OCI-LY7 (cell line): ENCODE measurements at regions not wholly inside any gene's neighbourhood (a gene's known extent, or its start where the extent isn't known, plus 50 kb on each side); places are given as distances from the start of the nearest gene placed in this dataset.
"Not testable (repeated sequence)": the region's sequence is repeated elsewhere in the genome, so short reads cannot be mapped to it uniquely, and the experiment has no call there.

Source experiments
- BruUV-seq: library from RNA; stranded (reverse); fragments of 400-500 nt; replicated peaks from 2 replicates; lab custom pipeline; 2021; lab: Mats Ljungman, UMichigan
- CTCF ChIA-PET: fragments of 300-600 bp; sonication (Branson Sonifier 250); formaldehyde crosslinking; loops from one replicate; lab custom pipeline; 2022; ENCODE audit warnings: antibody characterized with exemption; ENCODE audit not compliant: unreplicated experiment; lab: Charles Lee
- POLR2A ChIA-PET: fragments of 300-600 bp; sonication (Branson Sonifier 250); formaldehyde crosslinking; loops from one replicate; lab custom pipeline; 2022; ENCODE audit warnings: antibody characterized with exemption; lab: Charles Lee
- DNase-seq: peaks from one replicate; pipeline ENCODE4 v3.0.0-alpha.2; 2015; ENCODE audit warnings: low spot score
- H2AFZ ChIP-seq: fragments of 200-600 bp; sonication (generic), shearing (Covaris generic); 2 replicates; pipeline ENCODE4 v1.6.1; 2014; ENCODE audit warnings: mild to moderate bottlenecking, antibody characterized with exemption, low read length, moderate library complexity
- H3K27ac ChIP-seq: fragments of 200-600 bp; sonication (generic); 2 replicates; pipeline ENCODE4 v1.5.1; 2014; ENCODE audit warnings: mixed run types, low read depth, mild to moderate bottlenecking, moderate library complexity, low read length, inconsistent platforms; ENCODE audit not compliant: poor library complexity, severe bottlenecking
- H3K36me3 ChIP-seq: fragments of 200-600 bp; sonication (generic); 2 replicates; pipeline ENCODE4 v1.6.1; 2014; ENCODE audit warnings: mild to moderate bottlenecking, antibody characterized with exemption, low read length, moderate library complexity, mixed read lengths; ENCODE audit not compliant: insufficient read depth
- H3K4me1 ChIP-seq: fragments of 200-600 bp; sonication (generic); 2 replicates; pipeline ENCODE4 v1.5.1; 2014; ENCODE audit warnings: mild to moderate bottlenecking, low read length; ENCODE audit not compliant: insufficient read depth, poor library complexity, severe bottlenecking
- H3K4me2 ChIP-seq: fragments of 200-600 bp; sonication (generic); 2 replicates; pipeline ENCODE4 v1.6.1; 2014; ENCODE audit warnings: mild to moderate bottlenecking, low read length
- H3K4me3 ChIP-seq: fragments of 200-600 bp; sonication (generic); 2 replicates; pipeline ENCODE4 v1.5.1; 2014; ENCODE audit warnings: mild to moderate bottlenecking, low read depth, low read length; ENCODE audit not compliant: poor library complexity, severe bottlenecking
- H3K79me2 ChIP-seq: fragments of 200-600 bp; sonication (generic); 2 replicates; pipeline ENCODE4 v1.6.1; 2016; ENCODE audit warnings: low read depth, mild to moderate bottlenecking, low read length, moderate library complexity, mixed read lengths; ENCODE audit not compliant: insufficient read depth
- H3K9me2 ChIP-seq: fragments of 200-600 bp; sonication (generic); 2 replicates; pipeline ENCODE4 v1.6.1; 2016; ENCODE audit warnings: mild to moderate bottlenecking, low read length, mixed read lengths; ENCODE audit not compliant: insufficient read depth
- H3K9me3 ChIP-seq: fragments of 200-600 bp; sonication (generic); 2 replicates; pipeline ENCODE4 v1.6.1; 2014; ENCODE audit warnings: mild to moderate bottlenecking, mixed run types, low read length, mixed read lengths
- H4K20me1 ChIP-seq: fragments of 200-600 bp; sonication (generic); 2 replicates; pipeline ENCODE4 v1.6.1; 2014; ENCODE audit warnings: mild to moderate bottlenecking, antibody characterized with exemption, low read length, moderate library complexity, mixed read lengths; ENCODE audit not compliant: insufficient read depth
- EZH2phosphoT487 ChIP-seq: fragments of 200-600 bp; sonication (generic); IDR thresholded peaks from 2 replicates; pipeline ENCODE4 v1.6.1; 2018; ENCODE audit warnings: low read depth, borderline replicate concordance, mild to moderate bottlenecking, mixed run types, antibody characterized with exemption, low read length, moderate library complexity, mixed read lengths
- intact Hi-C: fragments of 100-400 bp; cut with micrococcal nuclease; formaldehyde crosslinking; loops from one replicate; pipeline ENCODE4 v1.10.0; 2022; ENCODE audit not compliant: unreplicated experiment
- TF ChIP-seq, protein P1 (sequence below): fragments of 200-600 bp; sonication (generic); conservative IDR thresholded peaks from 2 replicates; pipeline ENCODE4 v1.5.1; 2014; ENCODE audit warnings: mild to moderate bottlenecking, antibody characterized with exemption, low read length, moderate library complexity, mixed read lengths

DNA sequence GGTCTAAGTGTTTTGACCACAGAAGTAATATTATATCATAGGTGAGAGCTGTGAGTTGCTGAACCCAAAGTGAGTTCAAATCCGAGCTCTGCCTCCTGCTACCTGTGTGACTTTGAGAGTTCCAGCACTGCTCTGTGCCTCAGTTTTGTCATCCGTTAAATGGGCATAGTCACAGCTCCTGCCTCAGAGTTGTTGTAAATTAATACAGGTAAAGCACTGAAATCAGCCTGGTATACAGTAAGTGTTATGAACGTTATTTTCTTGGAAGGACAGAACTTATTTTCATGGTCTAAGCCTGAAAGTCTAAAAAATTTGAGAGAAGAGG is 65.4 kb upstream of the ZNF195 start:
- H3K36me3 ChIP-seq, POLR2A ChIA-PET, H3K4me3 ChIP-seq, H3K27ac ChIP-seq, CTCF ChIA-PET, H4K20me1 ChIP-seq, BruUV-seq, H2AFZ ChIP-seq, DNase-seq, intact Hi-C loops, H3K79me2 ChIP-seq, H3K4me1 ChIP-seq, H3K9me3 ChIP-seq, H3K4me2 ChIP-seq, H3K9me2 ChIP-seq: not testable (repeated sequence)

DNA sequence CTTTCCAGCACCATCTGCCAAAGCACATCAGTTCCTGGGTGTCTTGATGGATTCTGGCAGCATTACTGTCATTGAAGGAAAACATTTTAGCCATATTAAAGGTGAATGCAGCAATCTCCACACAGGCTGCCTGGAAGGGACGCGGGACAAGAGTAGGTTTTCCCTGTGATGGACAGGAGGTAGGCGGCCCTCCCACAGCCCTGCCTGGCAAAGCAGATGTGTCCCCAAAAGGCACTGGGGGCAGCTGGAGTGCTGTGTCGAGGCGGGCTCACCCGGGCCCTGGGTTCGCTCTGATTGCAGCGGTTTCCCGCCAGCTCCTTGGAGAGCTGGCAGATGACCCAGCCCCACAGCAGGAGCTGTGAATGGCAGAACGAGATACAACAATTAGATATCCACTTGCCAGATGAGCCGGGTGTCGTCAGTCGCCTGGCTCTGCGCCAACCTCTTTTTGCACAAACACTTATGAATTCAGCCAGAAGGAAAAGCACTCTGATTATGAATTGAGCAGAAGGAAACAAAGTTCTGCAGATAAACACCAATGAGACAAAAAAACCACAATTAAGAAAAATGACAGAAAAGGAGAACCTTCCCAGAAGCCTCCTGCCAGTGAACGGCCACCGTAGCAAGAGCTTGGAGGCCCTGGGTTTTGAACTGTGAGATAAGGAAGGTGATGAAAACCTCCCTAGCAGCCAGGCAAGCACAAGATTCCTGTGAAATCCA is 64.9 kb upstream of the ZNF195 start:
- BruUV-seq, H3K79me2 ChIP-seq, H3K9me3 ChIP-seq, CTCF ChIA-PET, H3K4me3 ChIP-seq, H3K27ac ChIP-seq, POLR2A ChIA-PET, H3K4me1 ChIP-seq, H4K20me1 ChIP-seq, H3K9me2 ChIP-seq, DNase-seq, intact Hi-C loops, H2AFZ ChIP-seq, H3K4me2 ChIP-seq, H3K36me3 ChIP-seq: not testable (repeated sequence)

DNA sequence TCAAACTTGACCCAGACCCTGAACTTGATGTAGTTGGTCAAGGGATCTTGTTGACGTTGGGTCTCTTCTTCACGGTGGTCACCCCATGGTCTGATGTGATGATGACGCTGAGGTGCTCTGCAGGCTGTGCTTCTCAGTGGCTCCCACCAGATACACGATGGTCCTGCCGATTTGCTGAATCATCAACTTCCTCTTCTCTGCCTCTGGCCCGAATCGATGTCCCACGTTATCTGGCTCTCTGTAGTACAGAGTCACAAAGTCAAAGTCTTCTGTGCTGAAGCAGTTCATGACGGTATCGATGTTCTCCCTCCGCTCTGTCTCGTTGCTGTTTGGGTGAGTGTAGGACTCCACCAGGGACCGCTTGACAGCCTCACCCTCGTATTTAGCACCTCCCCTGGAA is 58.5 kb upstream of the ZNF195 start:
- H3K9me2 ChIP-seq, CTCF ChIA-PET, H3K4me1 ChIP-seq, H3K9me3 ChIP-seq, H4K20me1 ChIP-seq, POLR2A ChIA-PET, BruUV-seq, H3K36me3 ChIP-seq, H3K27ac ChIP-seq, intact Hi-C loops, DNase-seq, H3K79me2 ChIP-seq, H3K4me2 ChIP-seq, H2AFZ ChIP-seq, H3K4me3 ChIP-seq: not testable (repeated sequence)

DNA sequence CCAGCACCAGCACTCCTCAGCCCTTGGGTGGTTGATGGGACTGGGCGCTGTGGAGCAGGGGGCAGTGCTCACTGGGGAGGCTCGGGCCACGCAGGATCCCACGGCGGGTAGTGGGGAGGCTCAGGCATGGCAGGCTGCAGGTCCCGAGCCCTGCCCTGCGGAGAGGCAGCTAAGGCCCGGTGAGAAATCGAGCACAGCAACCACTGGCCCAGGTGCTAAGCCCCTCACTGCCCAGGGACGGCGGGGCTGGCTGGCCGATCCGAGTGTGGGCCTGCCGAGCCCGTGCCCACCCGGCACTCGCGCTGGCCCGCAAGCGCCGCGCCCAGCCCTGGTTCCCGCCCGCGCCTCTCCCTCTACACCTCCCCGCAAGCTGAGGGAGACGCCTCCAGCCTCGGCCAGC is 56.0 kb upstream of the ZNF195 start:
- Histone ChIP-seq H3K9me3 (no peaks in the 10 kb centered on the region), H3K36me3 (no peaks in the 10 kb centered on the region), H3K4me1 (no peaks in the 10 kb centered on the region), H2AFZ (no peak overlapping the region), H4K20me1 (no peaks in the 10 kb centered on the region), H3K9me2 (no peaks in the 10 kb centered on the region), H3K79me2 (no peaks in the 10 kb centered on the region), H3K27ac (no peak overlapping the region), H3K4me2 (no peak overlapping the region), H3K4me3 (no peak overlapping the region)
- DNase-seq = no peak
- TF ChIP-seq EZH2phosphoT487 = no peak
- TF ChIP-seq, protein P1, sequence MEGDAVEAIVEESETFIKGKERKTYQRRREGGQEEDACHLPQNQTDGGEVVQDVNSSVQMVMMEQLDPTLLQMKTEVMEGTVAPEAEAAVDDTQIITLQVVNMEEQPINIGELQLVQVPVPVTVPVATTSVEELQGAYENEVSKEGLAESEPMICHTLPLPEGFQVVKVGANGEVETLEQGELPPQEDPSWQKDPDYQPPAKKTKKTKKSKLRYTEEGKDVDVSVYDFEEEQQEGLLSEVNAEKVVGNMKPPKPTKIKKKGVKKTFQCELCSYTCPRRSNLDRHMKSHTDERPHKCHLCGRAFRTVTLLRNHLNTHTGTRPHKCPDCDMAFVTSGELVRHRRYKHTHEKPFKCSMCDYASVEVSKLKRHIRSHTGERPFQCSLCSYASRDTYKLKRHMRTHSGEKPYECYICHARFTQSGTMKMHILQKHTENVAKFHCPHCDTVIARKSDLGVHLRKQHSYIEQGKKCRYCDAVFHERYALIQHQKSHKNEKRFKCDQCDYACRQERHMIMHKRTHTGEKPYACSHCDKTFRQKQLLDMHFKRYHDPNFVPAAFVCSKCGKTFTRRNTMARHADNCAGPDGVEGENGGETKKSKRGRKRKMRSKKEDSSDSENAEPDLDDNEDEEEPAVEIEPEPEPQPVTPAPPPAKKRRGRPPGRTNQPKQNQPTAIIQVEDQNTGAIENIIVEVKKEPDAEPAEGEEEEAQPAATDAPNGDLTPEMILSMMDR = no peak
- POLR2A ChIA-PET = no interaction called here
- intact Hi-C loops = no loop called here
- BruUV-seq = no TSS peak
- CTCF ChIA-PET = no interaction called here

DNA sequence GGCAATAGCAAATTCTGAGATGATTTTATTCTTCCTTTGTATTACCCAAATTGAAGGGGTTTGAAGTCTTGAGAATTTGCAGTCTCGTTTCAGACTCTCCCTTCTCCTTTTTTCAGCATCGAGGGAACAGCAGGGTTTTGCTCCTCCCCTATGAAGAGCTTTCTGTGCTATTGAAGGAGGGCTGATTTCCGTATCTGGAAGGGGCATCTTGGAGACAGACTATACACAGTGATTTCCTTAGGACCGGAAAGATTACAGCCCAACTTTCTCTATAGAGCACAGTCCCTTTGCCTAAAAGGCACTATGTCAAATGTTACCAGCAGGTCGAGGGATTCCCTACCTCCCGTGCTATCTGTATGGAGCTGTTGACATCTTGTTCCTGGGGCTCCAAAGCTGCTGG is 50.2 kb upstream of the ZNF195 start:
- POLR2A ChIA-PET, H3K4me2 ChIP-seq, BruUV-seq: not testable (repeated sequence)

More for the DNA sequence above, 50.2 kb upstream of the ZNF195 start:
- H2AFZ ChIP-seq, H4K20me1 ChIP-seq, intact Hi-C loops, H3K79me2 ChIP-seq, CTCF ChIA-PET, DNase-seq, H3K27ac ChIP-seq, H3K9me2 ChIP-seq, H3K4me3 ChIP-seq, H3K36me3 ChIP-seq, H3K9me3 ChIP-seq, H3K4me1 ChIP-seq: not testable (repeated sequence)
